NCI-H2196 (cell line): ENCODE measurements at regions not wholly inside any gene's neighbourhood (a gene's known extent, or its start where the extent isn't known, plus 50 kb on each side); places are given as distances from the start of the nearest gene placed in this dataset.

Experiments
- DNase-seq: peaks from one replicate; lab custom pipeline; 2025; ENCODE audit not compliant: unreplicated experiment; lab: John Stamatoyannopoulos, UW

DNA sequence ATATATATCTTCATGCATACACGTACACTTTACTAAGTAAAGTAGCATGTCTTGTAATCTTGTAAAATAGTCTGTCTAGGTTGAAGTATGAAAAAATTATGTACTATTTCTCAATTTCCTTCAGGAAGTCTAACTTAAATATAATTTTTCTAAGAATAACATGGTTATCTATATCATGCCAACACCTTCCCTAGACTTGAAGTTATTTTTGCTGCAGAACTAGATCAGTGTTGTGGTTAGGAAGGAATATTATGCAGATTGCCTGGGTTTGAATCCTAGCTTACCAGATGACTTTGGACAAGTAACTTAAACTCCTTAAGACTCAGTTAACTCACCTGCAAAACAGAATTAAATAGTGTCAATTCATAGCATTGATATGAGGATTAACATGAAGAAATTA lies 142.2 kb upstream of the SEMA3A start:
- DNase-seq, result no peak

- no peak for DNase-seq
These were observed 141.7 kb upstream of the SEMA3A start for GRCh38 chr7:84336303-84336702.

DNA sequence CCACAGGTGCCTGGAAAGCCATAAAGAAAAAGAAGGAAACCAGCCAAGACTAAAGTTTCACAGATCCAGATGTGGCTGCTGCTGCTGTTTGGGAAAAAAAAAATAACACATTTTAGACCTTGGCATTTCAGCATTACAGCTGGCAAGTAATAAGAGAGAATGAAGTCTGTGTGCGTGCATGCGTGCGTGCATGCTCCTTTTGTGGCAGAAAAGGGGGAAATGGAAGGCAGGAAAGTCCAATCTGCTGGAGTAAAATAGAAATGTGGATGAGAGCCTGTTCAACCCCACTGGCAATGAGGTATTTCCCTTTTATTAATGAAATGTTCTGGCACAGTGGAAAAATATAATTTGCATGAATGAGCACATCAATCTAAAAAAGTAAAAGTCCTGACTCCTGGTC lies 137.0 kb upstream of the SEMA3A start:
- DNase-seq, result no peak

DNA sequence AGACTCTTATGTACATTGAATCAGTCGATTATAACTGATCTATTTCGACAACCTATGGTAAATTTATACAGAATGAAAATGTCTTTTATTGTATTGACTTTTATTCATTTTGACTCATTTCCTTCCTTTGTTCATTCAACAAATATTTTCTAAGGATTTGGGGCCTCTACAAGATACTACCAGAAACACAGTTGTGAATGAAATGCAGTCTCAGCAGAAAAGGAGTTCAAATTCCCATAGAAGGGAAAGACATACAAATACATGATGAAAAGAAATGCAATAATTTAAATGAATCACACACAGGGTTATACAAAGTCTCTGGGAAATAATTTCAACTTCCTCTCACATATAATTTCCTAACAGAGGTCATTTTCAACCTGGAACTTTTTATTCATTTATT lies 134.0 kb upstream of the SEMA3A start:
- no peak for DNase-seq

DNA sequence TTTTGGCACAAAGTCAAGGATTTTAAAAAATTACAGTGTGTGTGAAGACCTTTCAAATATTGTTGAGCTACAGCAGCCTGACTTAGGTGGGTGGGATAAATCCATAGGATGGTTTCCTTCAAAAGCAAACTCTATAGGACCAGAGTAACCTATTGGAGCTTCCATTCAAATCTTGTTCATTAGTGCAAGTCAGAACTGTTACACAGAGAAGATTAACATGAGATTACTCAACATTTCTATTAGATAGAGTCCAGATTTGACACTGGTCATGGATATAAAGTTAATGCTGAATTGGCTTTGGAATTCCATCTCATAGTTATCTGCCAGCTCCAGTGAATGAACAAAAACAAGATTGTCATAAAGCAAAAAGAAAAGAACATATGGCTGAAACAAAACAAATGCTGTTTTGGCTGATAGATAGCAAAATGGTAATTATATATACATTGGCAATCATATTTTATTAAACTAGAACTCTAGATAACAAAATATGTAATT lies 129.6 kb upstream of the SEMA3A start:
- no peak for DNase-seq

GRCh38 chr7:84317536-84317935 lies 122.9 kb upstream of the SEMA3A start:
- no peak for DNase-seq

GRCh38 chr7:84314263-84314662 lies 119.7 kb upstream of the SEMA3A start:
- no peak for DNase-seq

DNA sequence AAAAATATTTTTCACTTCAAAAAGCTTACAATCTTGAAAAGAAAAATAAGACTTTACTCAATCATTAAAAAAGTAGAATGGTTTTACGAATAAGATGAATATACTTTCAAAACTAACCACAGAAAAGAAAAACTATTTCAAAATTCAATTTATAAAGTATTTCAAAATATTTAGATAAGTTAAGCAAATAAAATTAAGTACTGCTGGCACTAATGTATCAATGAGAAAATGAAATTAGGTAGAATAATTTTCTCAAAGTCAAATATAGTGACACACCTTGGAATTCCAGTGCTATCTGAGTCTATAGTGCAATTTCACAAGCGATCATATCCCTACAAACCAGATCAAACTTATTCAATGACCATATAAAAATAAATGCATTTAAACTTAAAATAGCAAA lies 109.8 kb upstream of the SEMA3A start:
- DNase-seq, result no peak

DNA sequence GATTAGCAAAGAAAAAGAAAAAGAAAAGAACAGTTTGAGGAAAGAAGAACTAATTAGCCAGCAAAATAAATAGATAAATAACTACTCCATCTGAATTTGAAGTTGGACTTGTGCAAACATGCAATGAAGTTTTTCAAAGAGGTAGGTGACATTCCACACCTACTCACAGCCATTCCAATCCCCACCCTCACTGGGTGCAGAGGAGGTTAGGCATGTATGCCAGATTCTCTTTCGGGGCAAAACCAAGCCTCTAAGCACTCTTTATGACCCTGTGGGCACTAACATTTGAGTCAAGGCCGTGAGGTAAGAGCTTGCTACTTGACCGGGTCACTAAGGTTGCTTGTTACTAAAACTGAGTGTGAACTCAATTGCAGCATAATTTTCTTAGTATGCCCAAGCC lies 108.4 kb upstream of the SEMA3A start:
- no peak for DNase-seq

- DNase-seq, result no peak
These were observed 103.0 kb upstream of the SEMA3A start for GRCh38 chr7:84297616-84298015.

- no peak for DNase-seq
These were observed 100.4 kb upstream of the SEMA3A start for GRCh38 chr7:84294847-84295455.

GRCh38 chr7:84294391-84294790 lies 99.8 kb upstream of the SEMA3A start:
- DNase-seq, result no peak

DNA sequence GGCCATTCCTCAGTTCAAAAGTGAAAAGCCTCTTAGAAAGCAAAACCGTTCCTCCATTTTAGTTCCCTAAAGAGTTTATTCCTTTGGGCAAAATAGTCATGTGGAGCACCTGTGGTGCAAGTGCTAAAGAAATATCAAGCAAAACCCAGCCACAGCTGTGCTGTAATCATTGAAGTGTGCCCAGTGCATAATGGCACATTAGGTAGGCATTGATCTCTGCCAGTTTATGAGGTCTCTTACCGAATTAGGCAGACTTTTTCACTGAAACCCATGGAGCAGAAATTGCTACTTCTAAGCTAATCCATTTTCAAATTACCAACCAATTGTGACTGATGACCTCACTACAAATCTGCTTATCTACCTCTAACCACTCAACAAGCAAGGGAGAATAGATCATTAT lies 97.2 kb upstream of the SEMA3A start:
- no peak for DNase-seq

GRCh38 chr7:84283798-84284197 lies 89.2 kb upstream of the SEMA3A start:
- no peak for DNase-seq

DNA sequence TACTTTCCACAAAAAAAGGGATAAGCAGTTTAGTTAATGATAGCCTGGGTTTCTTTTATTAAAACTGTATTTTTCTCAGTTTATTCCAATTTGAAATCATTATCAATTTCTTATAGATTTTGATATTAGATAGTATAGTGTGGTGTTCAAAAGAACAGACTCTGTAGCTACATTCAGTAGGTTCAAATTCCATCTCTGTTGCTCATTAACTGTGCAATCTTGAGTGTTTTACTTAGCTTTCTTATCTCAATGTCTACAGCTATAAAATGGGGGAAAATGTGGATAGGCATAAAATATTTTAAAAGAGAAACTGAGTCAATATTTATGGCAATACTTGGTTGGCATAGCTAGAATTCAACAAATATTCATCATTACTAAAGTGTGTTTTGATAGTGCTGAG lies 86.9 kb upstream of the SEMA3A start:
- DNase-seq, result no peak

- DNase-seq, result no peak
These were observed 83.1 kb upstream of the SEMA3A start for GRCh38 chr7:84277628-84278224.

DNA sequence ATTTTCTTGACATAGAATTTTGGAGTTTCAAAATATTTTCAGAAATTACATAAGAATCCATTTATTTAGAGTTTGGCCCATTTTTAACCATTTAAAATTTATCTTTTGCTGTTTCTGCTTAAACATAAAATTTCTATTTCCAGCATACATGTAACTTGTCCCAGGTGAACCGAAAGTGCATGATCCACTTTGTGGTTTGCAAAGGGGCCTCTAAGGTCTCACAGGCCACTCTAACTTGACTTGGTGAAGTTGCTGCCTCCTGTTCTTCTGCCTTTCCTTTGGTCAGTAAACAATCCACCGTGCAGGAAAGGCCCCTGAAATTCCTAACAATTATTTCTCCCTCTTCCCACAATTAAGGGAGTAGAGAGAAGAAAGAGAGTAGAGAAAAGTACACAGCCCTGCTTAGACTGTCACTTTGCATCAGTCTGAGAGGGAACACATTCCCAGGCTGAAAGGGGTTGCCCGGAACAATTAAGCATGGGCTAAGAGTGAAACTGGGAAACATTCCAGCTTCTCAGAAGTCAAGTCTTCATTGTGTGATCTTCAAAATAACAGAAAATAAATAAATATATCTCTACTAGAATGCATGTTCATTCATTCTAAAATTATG lies 79.5 kb upstream of the SEMA3A start:
- no peak for DNase-seq

DNA sequence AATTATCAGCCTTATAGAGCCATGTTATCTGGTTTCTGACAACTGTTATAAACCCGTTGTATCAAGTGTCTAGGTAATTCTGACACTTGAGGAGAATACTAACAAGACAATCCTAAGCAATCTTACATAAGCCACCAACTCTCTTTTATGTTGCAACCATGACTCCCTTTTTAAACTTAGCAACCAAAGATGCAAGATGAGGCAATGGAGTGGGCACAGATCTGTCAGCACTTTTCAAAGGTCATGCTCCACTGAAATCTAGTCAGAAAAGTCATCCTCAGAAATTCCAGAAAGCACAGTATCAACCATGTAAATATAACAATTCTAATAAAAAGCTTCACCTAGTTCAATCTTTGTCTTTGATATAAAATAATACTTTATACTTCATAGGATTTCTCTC lies 77.0 kb upstream of the SEMA3A start:
- DNase-seq, result no peak

- DNase-seq, result no peak
These were observed 69.8 kb upstream of the SEMA3A start for GRCh38 chr7:84264396-84264795.

- no peak for DNase-seq
These were observed 68.5 kb upstream of the SEMA3A start for GRCh38 chr7:84263106-84263505.

DNA sequence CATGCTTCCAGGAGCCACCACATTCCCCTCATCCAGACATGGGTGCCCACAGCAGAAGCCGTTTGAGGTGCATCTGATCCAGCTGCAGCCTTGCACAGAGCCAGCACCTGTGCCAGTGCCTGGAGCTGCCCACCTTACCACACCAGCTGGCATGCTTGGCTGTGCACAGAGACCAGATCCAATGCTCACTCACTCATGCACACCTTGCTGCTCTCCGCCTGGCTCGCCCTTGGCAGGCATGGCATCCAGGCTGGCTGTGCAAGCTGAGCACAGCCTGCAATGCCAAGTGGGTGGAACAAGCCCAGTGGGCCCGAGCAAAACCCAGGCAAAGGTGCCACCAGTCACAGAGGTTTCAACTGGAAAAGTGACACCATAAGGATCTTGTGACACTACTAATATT lies 66.9 kb upstream of the SEMA3A start:
- DNase-seq, result no peak

DNA sequence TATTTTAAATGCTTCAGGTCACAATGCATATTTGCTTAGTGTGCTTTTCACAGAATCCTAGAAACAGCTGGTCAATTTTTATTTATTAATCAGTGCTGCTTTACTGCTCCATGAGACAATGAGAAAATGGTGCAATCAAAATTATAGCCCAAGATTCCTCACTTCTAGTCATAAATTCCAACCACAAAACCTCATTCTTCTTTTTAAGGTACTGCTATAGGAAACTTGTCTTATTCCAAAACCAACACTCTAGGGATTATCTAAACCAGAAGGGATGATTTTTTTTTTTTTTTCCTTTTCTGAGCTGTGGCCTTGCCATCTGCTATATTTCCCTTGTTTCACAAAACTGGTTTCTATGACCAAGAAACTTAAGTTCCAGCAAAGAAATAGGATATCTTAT lies 64.0 kb upstream of the SEMA3A start:
- no peak for DNase-seq

DNA sequence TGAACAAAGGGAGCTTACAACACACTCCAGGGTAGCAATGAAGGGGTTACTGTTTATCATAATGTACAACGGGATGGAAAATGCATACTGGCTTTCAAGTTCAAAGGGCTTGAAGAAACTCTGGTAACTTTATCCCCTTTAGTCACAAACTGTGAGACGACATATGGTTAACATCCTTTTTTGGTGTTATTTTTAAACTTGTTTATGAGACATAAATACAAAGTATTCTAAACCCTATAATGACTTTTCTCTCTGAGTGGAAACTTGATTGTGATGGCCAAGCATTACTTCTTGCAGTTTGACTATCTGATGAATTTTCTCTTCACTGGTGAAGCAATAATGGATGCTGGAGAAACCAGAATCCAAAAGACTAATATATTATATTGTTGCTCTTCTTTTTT lies 62.0 kb upstream of the SEMA3A start:
- no peak for DNase-seq
